DND-41 (cell line): ENCODE measurements at regions not wholly inside any gene's neighbourhood (a gene's known extent, or its start where the extent isn't known, plus 50 kb on each side); places are given as distances from the start of the nearest gene placed in this dataset.

ENCODE experiments used
- CTCF ChIP-seq: IDR thresholded peaks from 2 replicates; pipeline ENCODE4 v1.5.1; 2012; ENCODE audit warnings: borderline replicate concordance, low read length, moderate library complexity, mild to moderate bottlenecking; ENCODE audit not compliant: poor library complexity, severe bottlenecking; ENCODE audit errors: extremely low read depth
- EZH2 ChIP-seq: IDR thresholded peaks from 3 replicates; pipeline ENCODE4 v1.6.1; 2012; ENCODE audit warnings: borderline replicate concordance, low read depth, mild to moderate bottlenecking, moderate library complexity, low read length, inconsistent platforms; ENCODE audit not compliant: severe bottlenecking

DNA sequence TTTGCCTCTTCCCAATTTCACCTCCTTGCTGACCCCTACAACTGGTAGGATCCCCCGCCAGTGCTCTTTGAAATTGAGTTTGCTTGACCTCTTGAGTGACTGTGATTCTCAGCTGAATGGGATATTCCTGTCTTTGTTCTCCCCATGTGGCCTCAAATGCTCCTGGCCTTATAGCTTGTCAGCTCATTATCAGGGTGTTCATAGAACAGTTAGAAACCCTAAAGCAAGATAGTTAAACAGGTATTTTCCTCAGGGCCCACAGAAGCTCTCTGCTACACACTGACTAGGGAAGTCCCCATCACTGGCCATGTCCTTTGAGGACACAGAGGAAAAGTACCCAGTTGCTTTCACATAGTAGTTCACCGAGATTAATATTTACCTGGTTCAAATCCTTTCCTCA, 211.5 kb upstream of the DTNBP1 start:
- TF ChIP-seq CTCF (no peak), EZH2 (no peak)
